Smooth muscle cell (in vitro differentiated cells): ENCODE measurements at regions not wholly inside any gene's neighbourhood (a gene's known extent, or its start where the extent isn't known, plus 50 kb on each side); places are given as distances from the start of the nearest gene placed in this dataset.

Source experiments
- DNase-seq: peaks from one replicate; lab custom pipeline; 2025; ENCODE audit not compliant: unreplicated experiment; lab: John Stamatoyannopoulos, UW
- H2AFZ ChIP-seq: fragments of 200-600 bp; sonication (generic); 2 replicates; pipeline ENCODE4 v1.6.0; 2016; ENCODE audit warnings: antibody characterized with exemption, low read depth, mild to moderate bottlenecking
- H3F3A ChIP-seq: fragments of 200-600 bp; sonication (generic); 2 replicates; pipeline ENCODE4 v1.6.0; 2017; ENCODE audit warnings: antibody characterized with exemption, low read depth
- H3K27ac ChIP-seq: fragments of 200-600 bp; sonication (generic); 2 replicates; pipeline ENCODE4 v1.5.1; 2016; ENCODE audit warnings: low read depth, mild to moderate bottlenecking
- H3K27me3 ChIP-seq: fragments of 200-600 bp; sonication (generic); 2 replicates; pipeline ENCODE4 v1.6.1; 2016; ENCODE audit warnings: low read depth, mild to moderate bottlenecking
- H3K36me3 ChIP-seq: fragments of 200-600 bp; sonication (generic); 2 replicates; pipeline ENCODE4 v1.5.1; 2016; ENCODE audit warnings: low read depth
- H3K4me1 ChIP-seq: fragments of 200-600 bp; sonication (generic); 2 replicates; pipeline ENCODE4 v1.5.1; 2016; ENCODE audit warnings: low read depth
- H3K4me2 ChIP-seq: fragments of 200-600 bp; sonication (generic); 2 replicates; pipeline ENCODE4 v1.6.0; 2016; ENCODE audit warnings: mild to moderate bottlenecking
- H3K4me3 ChIP-seq: fragments of 200-600 bp; sonication (generic); 2 replicates; pipeline ENCODE4 v1.5.1; 2016; ENCODE audit warnings: mild to moderate bottlenecking
- H3K79me2 ChIP-seq: fragments of 200-600 bp; sonication (generic); 2 replicates; pipeline ENCODE4 v1.6.0; 2016; ENCODE audit warnings: low read depth, mild to moderate bottlenecking
- H3K9ac ChIP-seq: fragments of 200-600 bp; sonication (generic); 2 replicates; pipeline ENCODE4 v1.6.0; 2016; ENCODE audit warnings: low read depth
- H3K9me3 ChIP-seq: fragments of 200-600 bp; sonication (generic); replicated peaks from 2 replicates; pipeline ENCODE4 v1.5.1; 2016; ENCODE audit warnings: low read depth
- H4K20me1 ChIP-seq: fragments of 200-600 bp; sonication (generic); 2 replicates; pipeline ENCODE4 v1.6.0; 2016; ENCODE audit warnings: low read depth
- CTCF ChIP-seq: fragments of 200-600 bp; sonication (generic); IDR thresholded peaks from 2 replicates; pipeline ENCODE4 v1.5.1; 2017; ENCODE audit warnings: borderline replicate concordance, mild to moderate bottlenecking, antibody characterized with exemption; ENCODE audit not compliant: insufficient read depth, poor library complexity, severe bottlenecking
- WGBS: methylation state at CpG from one replicate; pipeline ENCODE4 v1.1.7; 2016; ENCODE audit warnings: low lambda C conversion rate; 5-methylcytosine and 5-hydroxymethylcytosine counted together

GRCh38 chr16:14002416-14002990 lies 68.6 kb upstream of the MRTFB start:
- no peak for TF ChIP-seq CTCF
- Histone ChIP-seq H2AFZ (peak overlapping the region; percentile 70), H3K79me2 (no peaks in the 10 kb centered on the region), H3K27ac (peak overlapping the region; percentile 54), H3K9ac (no peak overlapping the region), H4K20me1 (no peaks in the 10 kb centered on the region), H3F3A (peaks cover 9% of the 10 kb centered on the region), H3K4me2 (peak overlapping the region; percentile 81), H3K4me1 (peaks cover 14% of the 10 kb centered on the region), H3K27me3 (no peaks in the 10 kb centered on the region), H3K9me3 (no peaks in the 10 kb centered on the region), H3K36me3 (no peaks in the 10 kb centered on the region), H3K4me3 (peak overlapping the region; percentile 37)
- DNase-seq, result no peak
- 59% methylated on average over 13 of the region's 13 CpGs for WGBS

- Histone ChIP-seq H3K4me2 (peak overlapping the region; percentile 81), H3K4me3 (peak overlapping the region; percentile 37), H4K20me1 (no peaks in the 10 kb centered on the region), H3F3A (peaks cover 6% of the 10 kb centered on the region), H3K9me3 (no peaks in the 10 kb centered on the region), H2AFZ (peak overlapping the region; percentile 70), H3K36me3 (no peaks in the 10 kb centered on the region), H3K27me3 (no peaks in the 10 kb centered on the region), H3K27ac (peak overlapping the region; percentile 54), H3K9ac (no peak overlapping the region), H3K79me2 (no peaks in the 10 kb centered on the region), H3K4me1 (peaks cover 14% of the 10 kb centered on the region)
- TF ChIP-seq CTCF, result no peak
- peak; percentile 16 for DNase-seq
- WGBS, result under 1% methylated on average over 15 of the region's 15 CpGs
Observed at GRCh38 chr16:14003074-14003570, 68.0 kb upstream of the MRTFB start.

- Histone ChIP-seq H2AFZ (peak overlapping the region; percentile 29), H3K36me3 (no peaks in the 10 kb centered on the region), H4K20me1 (no peaks in the 10 kb centered on the region), H3F3A (peaks cover 5% of the 10 kb centered on the region), H3K4me3 (no peak overlapping the region), H3K4me1 (peaks cover 14% of the 10 kb centered on the region), H3K27me3 (no peaks in the 10 kb centered on the region), H3K9ac (no peak overlapping the region), H3K27ac (no peak overlapping the region), H3K4me2 (no peak overlapping the region), H3K9me3 (no peaks in the 10 kb centered on the region), H3K79me2 (no peaks in the 10 kb centered on the region)
- DNase-seq, result no peak
- WGBS, result 94% methylated on average over 13 of the region's 13 CpGs
- no peak for TF ChIP-seq CTCF
Observed at GRCh38 chr16:14004031-14004728, 66.9 kb upstream of the MRTFB start.
